ENCODE measurements at regions not wholly inside any gene's neighbourhood (a gene's known extent, or its start where the extent isn't known, plus 50 kb on each side); places are given as distances from the start of the nearest gene placed in this dataset.

DNA sequence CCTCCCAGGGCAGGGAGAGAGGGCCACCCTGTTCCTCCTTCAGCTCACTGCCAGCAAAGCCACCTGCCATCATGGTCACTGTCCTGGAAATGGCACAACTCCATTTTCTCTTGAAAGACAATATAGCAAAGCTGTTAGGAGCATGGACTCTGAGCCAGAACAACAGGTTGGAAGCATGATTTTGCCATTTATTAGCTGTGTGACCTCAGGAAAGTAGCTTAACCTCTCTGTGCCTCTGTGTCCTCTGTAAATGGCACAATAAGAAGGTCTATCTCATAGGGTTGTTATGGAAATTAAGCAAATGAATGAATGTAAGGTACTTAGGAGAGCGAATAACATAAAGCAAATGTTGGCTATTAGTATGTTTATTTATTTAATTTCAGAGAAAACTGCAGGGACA is 730.4 kb upstream of the ID2 start:
- TF ChIP-seq EZH2 (optimal IDR thresholded peaks at IDR 0.05; ENCODE audit: low read depth, low read length): no peak
- no peak for TF ChIP-seq CTCF (IDR thresholded peaks at IDR 0.05; ENCODE audit: low read length)
